Lung (tissue), 11 donors: ENCODE measurements at regions not wholly inside any gene's neighbourhood (a gene's known extent, or its start where the extent isn't known, plus 50 kb on each side); places are given as distances from the start of the nearest gene placed in this dataset.

Experiments
- ATAC-seq: fragments of 200-7000 bp; cut with Tn5 transposase; one replicate; pipeline ENCODE4 v1.9.1; 2020; ENCODE audit warnings: moderate number of reproducible peaks; ENCODE audit not compliant: insufficient read depth, low FRiP score
- DNase-seq, 3 donors: peaks; one replicate each; pipeline ENCODE4 v3.0.0-alpha.2; 2013 to 2017
- H3K27ac ChIP-seq, 2 donors: one replicate each; pipeline ENCODE4 v1.5.1; 2013; ENCODE audit warnings: mild to moderate bottlenecking in 2 of 2, moderate library complexity in 2 of 2, control low read depth in 1 of 2, inconsistent platforms in 1 of 2, low read depth in 1 of 2, low read length in 1 of 2
- H3K27me3 ChIP-seq, 3 donors: one replicate each; pipeline ENCODE4 v1.5.1; 2013; ENCODE audit warnings: low read length in 2 of 3; ENCODE audit not compliant: control insufficient read depth in 3 of 3, insufficient read depth in 3 of 3
- H3K36me3 ChIP-seq, 4 donors: one replicate each; pipeline ENCODE4 v1.5.1; 2013; ENCODE audit warnings: low read length in 4 of 4, mild to moderate bottlenecking in 1 of 4, moderate library complexity in 1 of 4; ENCODE audit not compliant: control insufficient read depth in 4 of 4, insufficient read depth in 4 of 4
- H3K4me1 ChIP-seq, 5 donors: one replicate each; pipeline ENCODE4 v1.5.1; 2013; ENCODE audit warnings: low read length in 5 of 5, mild to moderate bottlenecking in 2 of 5, moderate library complexity in 1 of 5; ENCODE audit not compliant: control insufficient read depth in 5 of 5, insufficient read depth in 5 of 5
- H3K4me3 ChIP-seq: one replicate; pipeline ENCODE4 v1.5.1; 2013; ENCODE audit warnings: mild to moderate bottlenecking, control low read depth, moderate library complexity
- H3K9ac ChIP-seq, 2 donors: one replicate each; pipeline ENCODE4 v1.5.1; 2013; ENCODE audit warnings: low read length in 2 of 2, control low read depth in 1 of 2; ENCODE audit not compliant: insufficient read depth in 1 of 2
- H3K9me3 ChIP-seq, 4 donors: one replicate each; pipeline ENCODE4 v1.5.1; 2013; ENCODE audit warnings: low read length in 3 of 4, mild to moderate bottlenecking in 1 of 4, moderate library complexity in 1 of 4; ENCODE audit not compliant: control insufficient read depth in 4 of 4, insufficient read depth in 3 of 4
- WGBS, 2 donors: extraction: QIAGEN DNeasy Blood & Tissue Kit; methylation state at CpG; one replicate each; pipeline ENCODE4 v1.1.7; 2013; 5-methylcytosine and 5-hydroxymethylcytosine counted together
- TF ChIP-seq, protein P1 (sequence below): IDR thresholded peaks from 2 replicates; pipeline ENCODE4 v1.5.1; 2012; ENCODE audit warnings: mild to moderate bottlenecking; ENCODE audit errors: control extremely low read depth, extremely low read depth
- donor health status: control.
- donor health status: control.
- donor health status: Bipolar disorder and iron deficiency.
- donor health status: healthy.
- donor health status: DM: yes; HTN: yes; CAD: no.

DNA sequence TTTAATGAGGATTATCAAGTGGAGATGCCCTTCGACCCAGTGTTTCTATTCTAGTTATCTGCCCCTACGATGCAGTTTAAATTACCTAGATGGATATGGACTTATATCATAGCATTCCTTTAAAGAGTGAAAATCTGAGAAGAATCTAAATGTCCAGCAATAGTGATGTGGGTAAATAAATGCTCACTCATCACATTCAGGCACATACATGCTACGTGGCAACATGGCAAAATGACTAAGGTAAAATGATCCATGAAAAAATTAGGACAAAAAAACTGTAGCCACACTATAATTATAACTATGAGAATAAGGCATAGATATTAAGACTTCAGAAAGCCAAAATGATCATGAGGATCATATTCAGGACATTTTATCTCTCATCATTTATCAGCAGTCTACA is 82.4 kb upstream of the PDE1C start:
- DNase-seq (no peak), ATAC-seq (no peak)
- Histone ChIP-seq H3K4me3 (no peak overlapping the region), H3K9ac (no peak overlapping the region), H3K4me1 (peaks cover 0 to 12% (median 0%) of the 10 kb centered on the region in 5 donors), H3K36me3 (no peaks in the 10 kb centered on the region), H3K9me3 (no peaks in the 10 kb centered on the region), H3K27me3 (no peaks in the 10 kb centered on the region), H3K27ac (peak overlapping the region in 1 of 2 donors; percentile 2)
- 80 to 91% methylated on average over 3 of the region's 3 CpGs for WGBS, 2 donors
- TF ChIP-seq, protein P1, sequence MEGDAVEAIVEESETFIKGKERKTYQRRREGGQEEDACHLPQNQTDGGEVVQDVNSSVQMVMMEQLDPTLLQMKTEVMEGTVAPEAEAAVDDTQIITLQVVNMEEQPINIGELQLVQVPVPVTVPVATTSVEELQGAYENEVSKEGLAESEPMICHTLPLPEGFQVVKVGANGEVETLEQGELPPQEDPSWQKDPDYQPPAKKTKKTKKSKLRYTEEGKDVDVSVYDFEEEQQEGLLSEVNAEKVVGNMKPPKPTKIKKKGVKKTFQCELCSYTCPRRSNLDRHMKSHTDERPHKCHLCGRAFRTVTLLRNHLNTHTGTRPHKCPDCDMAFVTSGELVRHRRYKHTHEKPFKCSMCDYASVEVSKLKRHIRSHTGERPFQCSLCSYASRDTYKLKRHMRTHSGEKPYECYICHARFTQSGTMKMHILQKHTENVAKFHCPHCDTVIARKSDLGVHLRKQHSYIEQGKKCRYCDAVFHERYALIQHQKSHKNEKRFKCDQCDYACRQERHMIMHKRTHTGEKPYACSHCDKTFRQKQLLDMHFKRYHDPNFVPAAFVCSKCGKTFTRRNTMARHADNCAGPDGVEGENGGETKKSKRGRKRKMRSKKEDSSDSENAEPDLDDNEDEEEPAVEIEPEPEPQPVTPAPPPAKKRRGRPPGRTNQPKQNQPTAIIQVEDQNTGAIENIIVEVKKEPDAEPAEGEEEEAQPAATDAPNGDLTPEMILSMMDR = no peak

DNA sequence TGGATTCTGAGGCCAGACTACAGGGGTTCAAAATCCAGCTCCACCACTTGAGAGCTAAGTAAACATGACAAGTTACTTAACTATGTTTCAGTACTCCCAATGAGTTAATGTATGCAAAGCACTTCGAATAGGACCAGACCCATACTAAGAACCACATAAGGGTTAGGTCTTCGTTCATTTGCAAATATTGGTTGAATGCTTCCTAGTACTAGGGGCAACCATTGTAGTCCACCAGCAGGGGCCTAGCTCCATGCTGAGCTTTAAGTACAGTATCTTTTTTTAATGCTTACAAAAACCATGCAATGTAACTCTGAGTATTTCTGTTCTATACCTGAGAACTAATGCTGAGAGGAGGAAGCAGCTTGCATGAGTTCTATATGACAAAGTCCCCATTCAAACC is 80.4 kb upstream of the PDE1C start:
- no peaks in the 10 kb centered on the region for H3K36me3 ChIP-seq
- H3K27ac ChIP-seq = peak overlapping the region in 1 of 2 donors; percentile 57
- DNase-seq (no peak), ATAC-seq (no peak)
- H3K4me1 ChIP-seq = peaks cover 0 to 12% (median 0%) of the 10 kb centered on the region in 5 donors
- peaks cover 0 to 5% (median 2%) of the 10 kb centered on the region in 4 donors for H3K9me3 ChIP-seq
- H3K9ac ChIP-seq = no peak overlapping the region
- 67 to 70% methylated on average over 2 of the region's 2 CpGs for WGBS, 2 donors
- no peaks in the 10 kb centered on the region for H3K27me3 ChIP-seq
- TF ChIP-seq, protein P1 = no peak
- no peak overlapping the region for H3K4me3 ChIP-seq

DNA sequence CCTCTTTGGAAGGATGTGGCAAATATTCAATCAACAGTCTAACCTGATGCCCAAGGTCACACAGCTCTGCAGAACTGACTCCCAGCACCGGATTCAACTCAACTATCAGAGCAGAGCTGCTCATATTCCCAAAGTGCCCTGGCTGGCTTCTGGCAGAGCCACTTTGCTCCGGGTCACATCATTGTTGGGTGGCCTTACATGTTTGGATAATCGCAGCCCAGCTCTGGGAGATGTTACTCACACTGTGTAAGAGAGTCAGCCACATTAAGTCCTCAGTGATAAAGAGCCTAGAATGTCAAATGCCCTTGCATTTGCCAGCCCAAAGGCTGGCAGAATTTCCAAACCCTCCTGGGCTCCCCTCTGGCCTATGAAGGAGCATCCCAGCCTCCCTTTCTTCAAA is 79.8 kb upstream of the PDE1C start:
- Histone ChIP-seq H3K4me3 (no peak overlapping the region), H3K27ac (peak overlapping the region in 1 of 2 donors; percentile 57), H3K9me3 (peaks cover 0 to 5% (median 2%) of the 10 kb centered on the region in 4 donors), H3K4me1 (peaks cover 0 to 12% (median 0%) of the 10 kb centered on the region in 5 donors), H3K9ac (no peak overlapping the region), H3K36me3 (no peaks in the 10 kb centered on the region), H3K27me3 (no peaks in the 10 kb centered on the region)
- 84 to 95% methylated on average over 3 of the region's 3 CpGs for WGBS, 2 donors
- ATAC-seq (no peak), DNase-seq (no peak)
- TF ChIP-seq, protein P1 = no peak
